WTC11 (cell line): ENCODE measurements at regions not wholly inside any gene's neighbourhood (a gene's known extent, or its start where the extent isn't known, plus 50 kb on each side); places are given as distances from the start of the nearest gene placed in this dataset.

ENCODE experiments used
- ATAC-seq: fragments of 200-7000 bp; cut with Tn5 transposase; 2 replicates; pipeline ENCODE4 v1.10.0; 2021; ENCODE audit warnings: mild to moderate bottlenecking, moderate library complexity
- CTCF ChIA-PET: fragments of 300-600 bp; sonication (Branson Sonifier 250); formaldehyde crosslinking; loops from one replicate; lab custom pipeline; 2021; ENCODE audit warnings: antibody characterized with exemption; lab: Charles Lee
- POLR2A ChIA-PET: fragments of 350-600 bp; sonication (Branson Sonifier 250); formaldehyde crosslinking; loops from one replicate; lab custom pipeline; 2021; ENCODE audit warnings: antibody characterized with exemption; lab: Charles Lee
- DNase-seq: peaks from one replicate; pipeline ENCODE4 v3.0.0; 2021; ENCODE audit warnings: low spot score
- H3K27ac Mint-ChIP-seq: 2 replicates; pipeline ENCODE4 v1.8.0; 2021; ENCODE audit warnings: mixed read lengths
- H3K27me3 Mint-ChIP-seq: 2 replicates; pipeline ENCODE4 v1.8.0; 2021; ENCODE audit warnings: low read depth, mild to moderate bottlenecking, moderate library complexity, mixed read lengths
- H3K36me3 Mint-ChIP-seq: 2 replicates; pipeline ENCODE4 v1.8.0; 2021; ENCODE audit warnings: mixed read lengths
- H3K4me1 Mint-ChIP-seq: 2 replicates; pipeline ENCODE4 v1.8.0; 2022; ENCODE audit warnings: mixed read lengths
- H3K4me3 Mint-ChIP-seq: 2 replicates; pipeline ENCODE4 v1.8.0; 2021; ENCODE audit warnings: mild to moderate bottlenecking, moderate library complexity, mixed read lengths
- H3K9me3 Mint-ChIP-seq: 2 replicates; pipeline ENCODE4 v1.8.0; 2021; ENCODE audit warnings: mixed read lengths
- AFF4 ChIP-seq: sonication (generic); formaldehyde crosslinking; IDR thresholded peaks from 2 replicates; pipeline ENCODE4 v1.8.1; 2023; ENCODE audit warnings: mild to moderate bottlenecking, missing genetic modification reagents, borderline replicate concordance
- ATF1 ChIP-seq: sonication (generic); formaldehyde crosslinking; IDR thresholded peaks from 2 replicates; pipeline ENCODE4 v1.8.1; 2023; ENCODE audit warnings: mild to moderate bottlenecking, moderate library complexity, missing genetic modification reagents
- ATF2 ChIP-seq: sonication (generic); formaldehyde crosslinking; IDR thresholded peaks from 2 replicates; pipeline ENCODE4 v1.8.1; 2022; ENCODE audit warnings: low read depth, missing genetic modification reagents, borderline replicate concordance
- ATF3 ChIP-seq: sonication (generic); formaldehyde crosslinking; conservative IDR thresholded peaks from 2 replicates; pipeline ENCODE4 v1.8.1; 2022; ENCODE audit warnings: mild to moderate bottlenecking, missing genetic modification reagents
- ATF6 ChIP-seq: sonication (generic); formaldehyde crosslinking; IDR thresholded peaks from 2 replicates; pipeline ENCODE4 v1.8.1; 2023; ENCODE audit warnings: mild to moderate bottlenecking, missing genetic modification reagents
- CBFB ChIP-seq: sonication (generic); formaldehyde crosslinking; IDR thresholded peaks from 2 replicates; pipeline ENCODE4 v1.8.1; 2022; ENCODE audit warnings: mild to moderate bottlenecking, low read depth, missing genetic modification reagents
- CREB1 ChIP-seq: sonication (generic); formaldehyde crosslinking; IDR thresholded peaks from 2 replicates; pipeline ENCODE4 v1.8.0; 2023; ENCODE audit warnings: mild to moderate bottlenecking, missing genetic modification reagents
- GTF2I ChIP-seq: fragments of 250-450 bp; sonication (Bioruptor Pico); conservative IDR thresholded peaks from 2 replicates; pipeline ENCODE4 v1.4.0; 2021; ENCODE audit warnings: mild to moderate bottlenecking
- HMGXB4 ChIP-seq: sonication (generic); formaldehyde crosslinking; IDR thresholded peaks from 2 replicates; pipeline ENCODE4 v1.8.1; 2023; ENCODE audit warnings: mild to moderate bottlenecking, moderate library complexity, missing genetic modification reagents
- NR2C2 ChIP-seq: sonication (generic); formaldehyde crosslinking; IDR thresholded peaks from 2 replicates; pipeline ENCODE4 v1.8.0; 2022; ENCODE audit warnings: mild to moderate bottlenecking, missing genetic modification reagents
- PRDM15 ChIP-seq: sonication (generic); formaldehyde crosslinking; IDR thresholded peaks from 2 replicates; pipeline ENCODE4 v1.8.0; 2022; ENCODE audit warnings: missing genetic modification reagents
- PRRX2 ChIP-seq: fragments of 250-450 bp; sonication (Bioruptor Pico); IDR thresholded peaks from 2 replicates; pipeline ENCODE4 v1.8.0; 2021; ENCODE audit warnings: mild to moderate bottlenecking
- SMAD4 ChIP-seq: sonication (generic); formaldehyde crosslinking; IDR thresholded peaks from 2 replicates; pipeline ENCODE4 v1.8.0; 2022; ENCODE audit warnings: mild to moderate bottlenecking, missing genetic modification reagents
- TP53 ChIP-seq: sonication (generic); formaldehyde crosslinking; IDR thresholded peaks from 2 replicates; pipeline ENCODE4 v1.8.1; 2023; ENCODE audit warnings: mild to moderate bottlenecking, missing genetic modification reagents
- ZNF219 ChIP-seq: sonication (generic); formaldehyde crosslinking; IDR thresholded peaks from 2 replicates; pipeline ENCODE4 v1.8.0; 2023; ENCODE audit warnings: missing genetic modification reagents, mild to moderate bottlenecking, borderline replicate concordance
- ZNF232 ChIP-seq: sonication (generic); formaldehyde crosslinking; IDR thresholded peaks from 2 replicates; pipeline ENCODE4 v1.8.0; 2022; ENCODE audit warnings: mild to moderate bottlenecking, missing genetic modification reagents
- ZNF425 ChIP-seq: fragments of 250-450 bp; sonication (Bioruptor Pico); conservative IDR thresholded peaks from 2 replicates; pipeline ENCODE4 v1.9.0; 2021; ENCODE audit warnings: mild to moderate bottlenecking
- ZNF512 ChIP-seq: sonication (generic); formaldehyde crosslinking; IDR thresholded peaks from 2 replicates; pipeline ENCODE4 v1.8.1; 2022; ENCODE audit warnings: missing genetic modification reagents, borderline replicate concordance

GRCh38 chr22:47997052-47997590 is 1234.7 kb downstream of the TBC1D22A start:
- POLR2A ChIA-PET, result no interaction called here
- Mint-ChIP-seq H3K27me3 (0 out of 2 replicates have a peak, but pooled peaks cover 2% of the 10 kb centered on the region), H3K27ac (no peak overlapping the region), H3K4me3 (no peak overlapping the region), H3K4me1 (peaks cover 8% of the 10 kb centered on the region; the same call in 1 of the 2 replicates)
- no peak for DNase-seq
- TF ChIP-seq ZNF512 (CRISPR knock-in tag), result no peak
- TF ChIP-seq CBFB (CRISPR knock-in tag), result no peak
- no peak for TF ChIP-seq PRRX2 (CRISPR knock-in tag)
- no peak for TF ChIP-seq PRDM15 (CRISPR knock-in tag)
- TF ChIP-seq GTF2I (CRISPR knock-in tag), result no peak
- no peak for TF ChIP-seq ZNF219 (CRISPR knock-in tag)
- no peak for TF ChIP-seq ZNF425 (CRISPR knock-in tag)
- TF ChIP-seq ATF1 (CRISPR knock-in tag), result no peak
- TF ChIP-seq ATF6 (CRISPR knock-in tag), result no peak
- no peak for TF ChIP-seq CREB1 (CRISPR knock-in tag)
- TF ChIP-seq ZNF232, result no peak
- no peak for TF ChIP-seq HMGXB4 (CRISPR knock-in tag)
- no peak for TF ChIP-seq AFF4 (CRISPR knock-in tag)
- no peak for TF ChIP-seq SMAD4 (CRISPR knock-in tag)
- no peak for TF ChIP-seq ATF2 (CRISPR knock-in tag)
- TF ChIP-seq NR2C2, result no peak
- no peak for TF ChIP-seq TP53 (CRISPR knock-in tag)
- no peak for TF ChIP-seq ATF3 (CRISPR knock-in tag)
- TF ChIP-seq, all 79 proteins: peak for 0
- Mint-ChIP-seq H3K9me3 (no peaks in the 10 kb centered on the region), H3K36me3 (no peaks in the 10 kb centered on the region)
- CTCF ChIA-PET, result no interaction called here
- no peak for ATAC-seq
